ENCODE measurements at regions not wholly inside any gene's neighbourhood (a gene's known extent, or its start where the extent isn't known, plus 50 kb on each side); places are given as distances from the start of the nearest gene placed in this dataset.
"Not testable (repeated sequence)": the region's sequence is repeated elsewhere in the genome, so short reads cannot be mapped to it uniquely, and the experiment has no call there.

DNA sequence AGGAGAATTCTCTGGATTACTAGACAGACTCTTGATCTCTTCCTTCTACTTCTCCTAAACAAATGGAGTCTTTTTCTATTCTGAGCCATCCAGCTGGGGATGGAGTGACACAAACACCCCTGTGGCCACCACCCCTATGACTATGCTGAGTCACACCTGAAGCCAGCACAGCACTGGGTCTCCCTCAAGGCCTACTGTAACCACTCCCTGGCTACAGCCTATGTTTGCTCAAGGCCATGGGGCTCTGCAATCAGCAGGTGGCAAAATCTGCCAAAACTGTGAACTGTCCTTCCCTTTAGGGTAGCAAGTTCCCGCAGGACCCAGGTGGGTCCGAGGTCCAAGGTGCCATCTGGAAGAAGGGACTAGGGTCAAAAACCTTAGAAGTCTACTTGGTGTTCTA is 132.3 kb downstream of the TINAG start:
- DNase-seq, result no peak

DNA sequence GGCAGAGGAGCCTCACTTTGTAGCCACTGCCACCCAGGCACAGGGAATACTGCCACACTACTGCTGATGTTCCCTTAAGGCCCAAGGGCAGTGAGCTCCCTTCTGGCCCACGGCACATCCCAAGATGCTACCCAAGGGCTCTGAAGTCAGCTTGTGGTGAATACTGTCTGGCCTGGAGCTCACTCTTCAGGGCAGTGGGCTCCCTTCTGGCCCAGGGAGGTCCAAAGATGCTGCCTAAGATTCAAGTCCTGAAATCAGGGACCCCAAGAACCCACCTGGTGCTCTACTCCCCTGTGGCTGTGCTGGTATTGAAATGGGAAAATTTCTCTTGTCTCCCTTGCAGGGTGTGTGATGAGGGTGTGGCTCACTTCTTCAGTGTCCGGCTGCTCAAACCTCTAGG is 132.8 kb downstream of the TINAG start:
- DNase-seq, result no peak

DNA sequence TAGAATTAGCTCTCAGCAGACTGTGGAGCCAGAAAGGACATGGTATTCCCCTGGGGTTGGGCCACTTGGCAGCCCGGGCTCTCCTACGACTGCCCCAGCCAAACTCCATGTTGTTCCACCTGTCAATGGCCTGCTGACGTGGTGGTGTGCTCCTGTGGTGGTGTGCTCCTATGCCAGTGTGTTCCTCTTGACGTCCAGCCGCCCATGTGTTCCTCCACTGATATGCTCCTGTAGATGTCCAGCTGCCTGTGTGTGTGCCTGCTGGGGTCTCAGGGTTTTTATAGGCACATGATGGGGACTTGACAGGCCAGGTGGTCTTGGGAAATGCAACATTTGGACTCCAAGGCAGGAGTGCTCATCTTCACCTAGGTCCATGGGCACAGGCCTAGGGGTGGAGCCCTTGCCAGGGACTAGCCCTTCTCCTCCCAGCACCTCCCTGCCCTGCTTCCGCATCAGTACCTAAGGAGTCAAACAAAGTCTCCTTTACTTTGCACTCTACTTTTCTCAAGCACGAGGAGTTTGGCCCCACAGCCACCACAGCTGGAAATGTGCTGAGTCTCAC is 133.5 kb downstream of the TINAG start:
- no peak for DNase-seq

DNA sequence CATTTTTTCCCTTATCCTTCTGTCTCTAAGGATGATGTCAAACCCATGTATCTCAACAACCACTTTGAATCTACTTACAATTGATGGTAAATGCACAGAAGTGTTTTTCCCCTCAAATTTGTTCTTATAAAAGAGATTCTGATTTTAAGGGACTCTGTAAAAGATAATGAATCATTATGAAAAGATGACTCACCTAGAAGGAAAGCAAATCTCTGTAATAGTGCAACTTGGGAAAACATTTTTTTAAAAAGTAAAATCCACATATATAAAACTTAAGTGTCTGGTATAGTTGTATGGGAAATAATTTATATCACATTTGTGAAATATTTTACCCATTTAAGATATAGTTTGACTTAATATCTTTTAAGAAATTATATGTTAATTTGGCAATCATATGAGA is 137.0 kb downstream of the TINAG start:
- DNase-seq, result no peak

DNA sequence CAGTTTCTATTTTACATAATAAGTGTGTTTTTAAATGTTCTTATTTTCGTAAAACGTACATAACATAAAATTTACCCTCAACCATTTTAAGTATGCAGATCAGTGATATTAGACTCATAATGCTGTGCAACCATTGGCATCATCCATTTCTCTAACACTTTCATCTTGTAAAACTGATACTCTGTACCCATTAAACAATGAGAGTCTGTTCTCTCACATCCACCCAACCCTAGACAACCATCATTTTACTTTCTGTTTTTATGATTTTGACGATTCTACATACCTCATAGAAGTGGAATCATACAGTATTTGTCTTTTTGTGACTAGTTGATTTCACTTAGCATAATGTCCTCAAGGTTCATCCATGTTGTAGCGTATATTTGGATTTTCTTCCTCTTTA is 140.4 kb downstream of the TINAG start:
- no peak for DNase-seq

DNA sequence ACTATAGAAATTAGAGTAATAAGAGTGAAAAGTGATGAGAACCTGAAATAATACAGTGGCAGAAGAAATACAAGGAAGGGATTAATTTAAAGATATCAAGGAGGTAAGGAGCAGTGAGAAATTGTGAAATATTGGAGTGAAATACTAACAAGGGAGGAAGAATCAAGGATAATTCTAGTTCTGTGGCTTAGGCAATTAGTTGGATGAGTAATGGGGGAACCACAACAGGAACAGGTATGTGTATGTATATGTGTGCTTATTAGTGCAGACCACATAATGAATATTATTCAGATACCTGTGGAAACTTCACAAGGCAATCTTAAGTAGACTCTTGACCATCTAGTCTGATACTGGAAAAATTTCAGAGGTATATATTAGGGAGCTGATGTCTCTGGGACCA is 143.3 kb downstream of the TINAG start:
- no peak for DNase-seq

DNA sequence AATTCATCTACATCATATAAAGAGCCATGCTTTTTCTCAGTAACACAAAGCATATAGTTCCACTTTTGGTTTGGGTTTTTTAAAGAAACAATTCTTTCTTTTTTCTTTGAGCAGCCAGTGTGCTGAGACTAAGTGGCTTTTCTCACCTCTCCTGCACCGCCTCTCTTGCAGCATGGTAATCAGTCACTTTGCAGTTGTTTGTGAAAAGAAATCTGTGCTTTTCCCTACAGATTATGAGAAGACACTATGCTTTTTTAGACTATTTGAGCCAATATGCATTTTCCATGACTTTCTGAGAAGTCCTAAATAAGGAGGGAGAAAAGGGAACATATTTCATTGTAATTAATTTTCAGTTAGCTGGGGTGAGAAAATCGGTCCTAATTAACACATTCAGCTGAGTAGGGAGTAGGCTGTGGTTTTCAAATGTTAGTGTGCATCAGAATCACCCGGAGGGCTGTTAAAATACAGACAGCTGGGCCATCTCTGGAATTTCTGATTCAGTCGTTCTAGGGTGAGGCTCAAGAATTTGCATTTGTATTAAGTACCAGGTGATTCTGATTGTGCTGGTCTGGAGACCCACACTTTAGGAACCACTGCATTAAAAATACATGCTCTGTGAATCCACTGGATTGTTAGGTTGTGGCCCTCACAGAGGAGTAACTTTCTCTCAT is 155.2 kb downstream of the TINAG start:
- no peak for DNase-seq

DNA sequence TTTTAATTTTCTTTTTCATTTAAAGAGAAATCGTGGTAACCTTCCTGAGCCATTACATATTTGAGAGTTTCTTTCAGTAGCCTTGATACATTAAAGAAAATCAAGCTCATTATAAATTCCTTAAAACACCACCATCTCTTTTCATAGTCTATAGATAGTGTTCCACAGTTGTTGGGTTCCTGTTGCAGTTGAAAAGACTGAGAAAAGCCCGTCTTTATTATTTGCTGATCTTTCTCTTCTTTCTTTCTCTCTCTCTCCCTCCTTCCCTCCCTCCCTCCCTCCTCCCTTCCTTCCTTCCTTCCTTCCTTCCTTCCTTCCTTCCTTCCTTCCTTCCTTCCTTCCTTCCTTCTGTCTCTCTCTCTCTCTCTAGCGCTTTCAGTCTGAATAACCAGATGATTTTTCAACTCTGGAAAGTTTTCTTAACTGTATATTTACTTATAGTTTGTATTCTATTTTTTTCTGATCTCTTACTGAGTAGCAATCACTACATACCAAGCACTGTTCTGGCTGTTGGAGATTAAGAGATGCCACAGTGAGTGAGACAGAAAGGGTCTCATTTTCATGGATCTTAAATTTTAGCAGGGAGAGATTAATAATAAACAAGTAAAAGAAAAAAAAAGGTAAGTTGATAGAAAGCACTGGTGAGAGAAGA is 157.5 kb downstream of the TINAG start:
- no peak for DNase-seq

DNA sequence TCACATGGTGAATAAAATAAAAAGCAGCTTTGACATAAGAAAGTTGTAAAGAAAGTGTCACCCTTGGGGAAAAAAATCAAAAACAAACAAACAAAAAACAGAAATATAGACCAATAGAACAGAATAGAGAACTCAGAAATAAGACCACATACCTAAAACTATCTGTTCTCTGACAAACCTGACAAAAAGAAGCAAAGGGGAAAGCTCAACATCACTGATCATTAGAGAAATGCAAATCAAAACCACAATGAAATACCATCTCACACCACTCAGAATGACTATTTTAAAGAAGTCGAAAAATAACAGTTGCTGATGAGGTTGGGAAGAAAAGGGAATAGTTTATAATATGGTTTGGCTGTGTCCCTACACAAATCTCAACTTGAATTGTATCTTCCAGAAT is 159.1 kb downstream of the TINAG start:
- no peak for DNase-seq

DNA sequence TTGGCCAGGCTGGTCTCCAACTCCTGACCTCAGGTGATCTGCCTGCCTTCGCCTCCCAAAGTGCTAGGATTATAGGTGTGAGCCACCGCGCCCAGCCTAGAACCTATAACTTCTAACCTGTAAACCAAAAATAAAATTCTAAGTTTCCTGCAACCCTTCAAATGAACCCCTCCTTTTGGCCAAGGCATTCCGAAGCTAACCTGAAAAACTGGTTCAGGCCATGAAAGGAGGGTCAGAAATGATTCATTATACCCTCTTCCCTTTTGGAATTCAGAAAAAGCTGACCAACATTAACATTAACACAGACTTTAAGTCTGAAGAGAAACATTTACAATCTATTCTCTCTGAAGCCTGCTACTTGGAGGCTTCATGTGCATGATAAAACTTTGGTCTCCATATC is 165.1 kb downstream of the TINAG start:
- no peak for DNase-seq

DNA sequence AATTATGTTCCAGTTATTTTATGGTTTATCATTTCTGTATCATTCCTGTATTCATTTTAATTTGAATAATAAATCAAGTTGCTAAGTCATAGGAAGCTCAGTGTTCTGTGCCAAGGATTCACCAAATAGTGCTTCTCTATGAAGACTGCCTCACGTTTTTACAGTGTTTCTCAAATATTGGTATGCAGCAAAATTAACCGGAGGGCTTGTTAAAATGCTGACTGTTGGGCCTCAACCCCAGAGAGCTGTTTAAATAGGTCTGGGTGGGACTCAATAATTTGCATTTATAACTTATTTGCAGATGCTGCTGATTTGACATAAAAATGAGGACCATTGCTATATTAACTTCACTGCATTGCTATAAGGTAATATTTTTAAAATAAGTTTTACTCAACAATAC is 166.7 kb downstream of the TINAG start:
- no peak for DNase-seq

DNA sequence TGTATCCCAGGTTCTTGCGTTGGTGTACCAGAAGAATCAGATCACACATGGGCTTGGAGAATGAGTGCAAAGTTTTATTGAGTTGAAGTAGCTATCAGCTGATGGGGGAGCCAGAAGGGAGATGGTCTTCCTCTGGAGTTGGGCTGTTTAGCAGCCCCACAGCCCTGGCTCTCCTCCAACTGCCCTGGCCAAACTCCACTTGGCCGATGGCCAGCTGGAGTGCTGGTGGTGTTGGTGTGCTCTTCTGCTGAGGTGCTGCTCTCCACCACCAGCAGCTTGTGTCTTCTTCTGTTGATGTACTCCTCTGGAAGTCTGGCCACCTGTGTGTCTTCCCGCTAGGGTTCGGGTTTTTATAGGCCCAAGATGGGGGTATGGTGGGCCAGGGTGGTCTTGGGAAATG is 172.8 kb downstream of the TINAG start:
- no peak for DNase-seq

DNA sequence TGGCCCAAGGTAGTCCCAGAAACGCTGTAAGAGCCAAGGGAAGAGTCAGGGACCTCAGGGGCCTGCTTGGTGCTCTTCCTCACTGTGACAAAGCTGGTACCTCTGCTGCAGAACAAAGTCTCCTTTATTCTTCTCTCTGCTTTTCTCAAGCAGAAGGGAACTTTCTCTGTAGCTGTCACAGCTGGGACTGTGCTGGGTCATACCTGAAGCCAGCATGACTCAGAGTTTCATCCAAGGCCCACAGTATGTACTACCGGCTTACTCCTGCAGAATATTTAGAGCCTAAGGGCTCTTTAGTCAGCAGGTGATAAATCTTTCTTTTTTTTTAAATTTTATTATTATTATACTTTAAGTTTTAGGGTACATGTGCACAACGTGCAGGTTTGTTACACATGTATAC is 183.2 kb downstream of the TINAG start:
- DNase-seq, result no peak

DNA sequence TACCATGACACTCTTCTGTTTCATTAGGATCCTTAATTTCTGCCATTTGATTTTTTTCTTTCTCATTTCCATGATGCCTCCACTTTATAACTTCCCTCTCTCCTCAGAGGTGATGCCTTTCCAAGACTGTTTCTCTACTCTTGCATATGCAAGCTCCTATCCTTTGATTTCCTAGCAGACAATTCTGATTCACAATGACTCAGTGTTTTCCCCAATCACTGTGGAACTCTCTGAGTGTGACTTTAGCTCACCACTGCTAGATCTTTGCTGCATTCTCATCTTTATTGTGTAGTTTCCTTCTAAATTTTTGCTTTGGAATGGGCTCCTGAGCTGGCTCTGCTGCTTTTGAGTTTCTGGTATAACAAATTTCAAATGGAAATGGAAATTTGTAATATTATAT is 184.9 kb downstream of the TINAG start:
- no peak for DNase-seq

DNA sequence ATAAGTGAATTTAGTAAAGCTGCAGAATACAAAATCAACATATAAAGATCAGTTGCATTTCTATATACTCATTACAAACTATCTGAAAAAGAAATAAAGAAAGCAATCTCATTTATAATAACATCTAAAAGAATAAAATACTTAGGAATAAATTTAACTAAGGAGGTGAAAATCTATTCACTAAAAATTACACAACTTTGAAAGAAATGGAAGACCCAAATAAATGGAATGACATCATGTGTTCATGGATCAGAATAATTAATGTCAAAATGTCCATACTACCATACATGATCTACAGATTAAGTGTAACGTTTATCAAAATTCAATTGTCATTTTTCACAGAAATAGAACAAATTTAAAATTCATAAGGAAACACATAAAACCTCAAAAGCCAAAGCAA is 194.9 kb downstream of the TINAG start:
- no peak for DNase-seq

DNA sequence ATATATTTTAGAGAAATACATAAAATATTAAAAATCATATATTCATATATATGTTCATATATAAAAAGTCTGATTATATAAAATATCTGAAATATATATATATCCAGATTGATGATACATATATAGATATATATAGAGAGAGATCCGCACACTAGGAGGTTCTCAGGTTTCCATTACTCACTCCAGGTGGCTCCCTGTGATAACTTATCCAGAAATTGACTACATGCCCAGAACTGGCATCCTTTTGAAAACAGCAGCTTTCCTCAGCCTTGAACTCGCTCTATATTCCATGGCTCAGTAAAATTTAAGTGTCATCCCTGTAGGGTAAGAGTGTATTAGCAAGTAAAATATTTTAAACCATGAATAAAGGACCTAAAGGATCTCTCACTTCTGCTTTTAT is 206.8 kb downstream of the TINAG start:
- DNase-seq, result peak; percentile 63

DNA sequence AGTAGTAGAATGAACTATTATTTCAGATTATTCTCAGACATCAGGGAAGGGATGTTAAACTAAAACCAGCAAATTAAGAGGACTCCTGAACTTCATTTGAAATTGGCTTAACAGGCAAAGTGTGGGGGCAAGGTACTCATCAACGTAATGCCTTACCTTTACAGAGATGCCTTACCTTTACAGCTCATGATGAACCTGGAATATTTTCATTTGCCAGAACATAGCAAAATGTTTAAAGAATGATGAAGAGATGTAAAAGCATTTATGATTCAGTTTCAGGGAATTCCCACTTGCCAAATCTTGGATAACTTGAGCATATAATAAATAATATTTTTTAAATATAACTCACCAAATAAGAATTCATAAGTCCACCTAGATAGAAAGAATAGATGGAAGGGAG is 207.5 kb downstream of the TINAG start:
- DNase-seq, result no peak

DNA sequence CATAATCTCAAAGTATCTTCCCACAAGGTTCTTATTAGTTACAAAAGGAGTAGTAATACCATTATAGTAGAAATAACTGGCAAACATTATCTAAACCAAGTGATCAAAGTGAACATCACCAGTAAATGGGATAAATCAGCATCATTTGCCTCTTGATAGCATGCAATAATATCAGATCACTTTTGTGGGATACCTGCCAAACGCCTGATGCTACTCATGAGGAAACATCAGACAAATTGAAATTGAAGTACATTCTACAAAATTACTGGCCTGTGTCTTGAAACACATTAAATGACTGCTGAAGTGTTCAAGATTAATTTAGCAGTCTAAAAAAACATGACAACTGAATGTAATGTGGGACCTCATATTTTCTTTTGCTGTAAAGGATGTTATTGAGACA is 208.1 kb downstream of the TINAG start:
- DNase-seq, result peak; percentile 84

DNA sequence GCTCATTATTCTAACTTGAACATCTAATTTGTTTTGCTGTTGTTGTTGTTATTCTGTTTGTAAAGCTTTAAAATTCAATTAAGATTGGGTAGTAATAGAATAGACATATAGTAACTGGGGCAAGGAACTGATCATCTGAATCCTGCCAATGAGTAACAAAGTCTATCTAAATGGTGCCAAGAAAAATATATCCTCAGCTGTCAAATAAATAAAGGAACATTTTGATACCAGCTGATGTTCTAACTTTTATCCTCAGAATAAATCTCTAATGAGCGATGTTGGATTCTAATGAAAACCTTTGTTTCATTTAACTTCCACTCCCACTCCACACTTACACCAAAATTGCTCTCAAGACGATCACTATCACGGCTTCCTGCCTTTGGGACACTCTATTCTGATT is 210.9 kb downstream of the TINAG start:
- no peak for DNase-seq

DNA sequence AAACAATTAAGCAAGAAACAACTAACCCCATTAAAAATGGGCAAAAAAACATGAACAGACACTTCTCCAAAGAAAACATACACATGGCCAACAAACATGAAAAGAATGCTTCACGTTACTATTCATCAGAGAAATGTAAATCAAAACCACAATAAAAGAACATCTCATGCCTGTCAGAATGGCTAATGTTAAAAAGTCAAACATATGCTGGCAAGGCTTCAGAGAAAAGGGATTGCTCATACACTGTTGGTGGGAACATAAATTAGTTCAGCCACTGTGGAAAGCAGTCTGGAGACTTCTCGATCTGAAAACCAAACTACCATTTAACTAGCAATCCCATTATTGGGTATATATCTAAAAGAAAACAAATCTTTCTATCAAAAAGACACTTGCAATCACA is 217.5 kb downstream of the TINAG start:
- DNase-seq, result no peak

DNA sequence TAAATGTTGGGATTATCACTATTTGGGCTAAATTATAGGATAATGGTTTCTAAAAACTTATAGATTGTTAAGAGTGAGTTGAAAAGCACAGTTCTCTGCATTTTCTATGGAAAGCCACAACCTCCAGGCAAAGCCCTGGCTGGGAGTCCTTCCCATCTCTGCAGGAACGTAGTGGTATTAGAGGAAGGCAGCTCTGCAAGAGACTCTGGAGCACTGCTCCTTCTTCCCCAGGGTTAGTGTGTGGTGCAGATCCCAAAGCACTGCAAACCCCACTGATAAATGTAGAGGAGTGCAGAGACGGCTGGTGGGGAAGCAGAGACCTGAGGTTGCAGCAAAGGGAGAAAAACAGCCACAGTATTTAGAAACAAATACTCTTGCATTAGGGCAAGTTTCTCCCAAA is 225.3 kb downstream of the TINAG start:
- DNase-seq, result no peak

DNA sequence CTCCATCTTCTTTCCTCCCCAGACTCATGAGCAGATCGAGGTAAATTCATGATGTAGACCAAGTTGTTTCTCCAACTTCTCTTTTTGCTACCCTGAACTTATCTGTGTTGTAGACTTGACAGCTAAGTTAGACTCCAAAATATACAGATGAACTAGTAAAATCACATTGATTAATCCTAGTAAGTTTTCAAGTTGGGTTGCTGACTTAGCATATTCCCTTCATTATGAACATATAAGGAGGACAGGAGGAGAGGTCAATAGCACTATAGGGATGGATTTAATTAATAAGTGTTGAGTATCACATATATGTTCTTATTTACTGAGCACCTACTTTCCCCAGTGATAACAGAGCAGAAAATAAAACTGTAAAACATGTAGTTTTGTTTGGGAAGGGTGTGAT is 227.3 kb downstream of the TINAG start:
- DNase-seq, result no peak

DNA sequence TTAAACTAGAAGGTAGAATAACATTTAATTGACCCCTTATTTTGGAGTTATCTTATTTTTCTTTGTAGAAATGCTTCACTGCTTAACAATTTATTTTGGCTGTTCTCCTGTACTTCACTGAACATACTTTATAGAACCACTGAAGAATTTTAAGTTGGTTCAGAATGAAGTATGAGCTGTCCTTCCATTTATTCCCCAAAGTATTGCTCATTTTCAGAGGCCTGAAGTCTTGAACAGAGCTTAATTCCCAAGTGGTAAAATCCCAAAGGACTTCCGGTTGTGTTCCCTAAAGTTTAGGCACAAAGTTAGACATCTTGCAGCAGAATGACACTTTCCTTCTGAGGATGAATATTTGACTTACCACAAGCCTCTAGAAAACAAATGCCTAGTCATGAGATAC is 233.3 kb downstream of the TINAG start:
- DNase-seq, result no peak

DNA sequence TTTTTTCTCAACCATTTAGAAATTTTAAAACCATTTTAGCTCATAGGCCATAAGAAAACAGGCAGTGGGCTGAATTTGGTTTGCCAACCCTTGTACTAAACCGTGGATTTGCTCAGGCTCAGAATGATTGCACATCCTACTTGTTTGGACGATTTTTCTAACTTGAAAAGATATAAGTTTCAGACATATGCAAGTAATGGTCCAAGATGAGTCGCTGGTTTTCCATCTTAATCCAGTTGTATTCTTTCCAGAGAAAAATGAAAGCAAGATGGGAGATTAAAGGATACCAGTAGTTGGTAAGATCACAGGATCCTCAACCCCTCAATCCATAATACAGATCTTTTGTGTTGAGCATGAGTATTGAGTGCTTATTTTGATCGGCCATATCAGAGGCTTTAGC is 250.9 kb downstream of the TINAG start:
- DNase-seq, result no peak

DNA sequence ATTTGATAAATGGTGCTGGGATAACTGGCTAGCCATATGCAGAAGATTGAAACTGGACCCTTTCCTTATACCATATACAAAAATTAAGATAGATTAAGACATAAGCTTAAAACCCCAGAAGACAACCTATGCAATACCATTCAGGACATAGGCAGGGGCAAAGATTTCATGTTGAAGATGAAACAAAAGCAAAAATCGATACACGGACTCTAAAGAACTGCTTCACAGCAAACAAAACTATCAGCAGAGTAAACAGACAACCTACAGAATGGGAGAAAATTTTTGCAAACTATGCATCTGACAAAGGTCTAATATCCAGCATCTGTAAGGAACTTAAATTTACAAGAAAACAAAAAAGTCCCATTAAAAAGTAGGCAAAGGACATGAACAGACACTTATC is 255.9 kb downstream of the TINAG start:
- not testable (repeated sequence) for DNase-seq
